ENCODE measurements at regions not wholly inside any gene's neighbourhood (a gene's known extent, or its start where the extent isn't known, plus 50 kb on each side); places are given as distances from the start of the nearest gene placed in this dataset.

DNA sequence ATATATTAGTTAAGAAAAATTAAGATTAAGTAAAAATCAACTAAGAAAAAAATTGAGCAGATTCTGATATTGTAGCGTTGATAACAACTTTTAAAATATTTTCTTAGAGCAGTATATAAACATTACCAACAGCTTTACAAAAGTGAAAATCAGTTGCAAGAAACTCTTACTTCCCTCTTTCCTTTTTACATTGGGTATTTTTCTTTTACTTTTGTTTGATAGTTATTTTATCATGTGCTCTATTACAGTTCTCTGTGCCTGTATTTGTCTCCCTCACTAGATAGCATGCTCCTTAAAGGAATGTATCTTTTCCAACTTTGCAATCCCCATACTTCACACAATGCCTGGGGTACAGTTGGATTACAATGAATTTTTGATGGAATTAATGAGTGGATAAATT lies 87.5 kb upstream of the P3H2 start:
- no peaks in the 10 kb centered on the region for H3K27me3 Mint-ChIP-seq (ENCODE audit: low read depth)
- H3K4me3 Mint-ChIP-seq, result no peak overlapping the region
- no peaks in the 10 kb centered on the region for H3K36me3 Mint-ChIP-seq
- peaks cover 22% of the 10 kb centered on the region for H3K9me3 Mint-ChIP-seq
- TF ChIP-seq, protein P1, sequence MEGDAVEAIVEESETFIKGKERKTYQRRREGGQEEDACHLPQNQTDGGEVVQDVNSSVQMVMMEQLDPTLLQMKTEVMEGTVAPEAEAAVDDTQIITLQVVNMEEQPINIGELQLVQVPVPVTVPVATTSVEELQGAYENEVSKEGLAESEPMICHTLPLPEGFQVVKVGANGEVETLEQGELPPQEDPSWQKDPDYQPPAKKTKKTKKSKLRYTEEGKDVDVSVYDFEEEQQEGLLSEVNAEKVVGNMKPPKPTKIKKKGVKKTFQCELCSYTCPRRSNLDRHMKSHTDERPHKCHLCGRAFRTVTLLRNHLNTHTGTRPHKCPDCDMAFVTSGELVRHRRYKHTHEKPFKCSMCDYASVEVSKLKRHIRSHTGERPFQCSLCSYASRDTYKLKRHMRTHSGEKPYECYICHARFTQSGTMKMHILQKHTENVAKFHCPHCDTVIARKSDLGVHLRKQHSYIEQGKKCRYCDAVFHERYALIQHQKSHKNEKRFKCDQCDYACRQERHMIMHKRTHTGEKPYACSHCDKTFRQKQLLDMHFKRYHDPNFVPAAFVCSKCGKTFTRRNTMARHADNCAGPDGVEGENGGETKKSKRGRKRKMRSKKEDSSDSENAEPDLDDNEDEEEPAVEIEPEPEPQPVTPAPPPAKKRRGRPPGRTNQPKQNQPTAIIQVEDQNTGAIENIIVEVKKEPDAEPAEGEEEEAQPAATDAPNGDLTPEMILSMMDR (IDR thresholded peaks at IDR 0.05; ENCODE audit: unreplicated experiment), result no peak
- DNase-seq (ENCODE audit: low spot score in 2 of 2, unreplicated experiment in 2 of 2), result no peak
- H3K27ac Mint-ChIP-seq, result no peak overlapping the region
- H3K4me1 Mint-ChIP-seq, result no peaks in the 10 kb centered on the region

DNA sequence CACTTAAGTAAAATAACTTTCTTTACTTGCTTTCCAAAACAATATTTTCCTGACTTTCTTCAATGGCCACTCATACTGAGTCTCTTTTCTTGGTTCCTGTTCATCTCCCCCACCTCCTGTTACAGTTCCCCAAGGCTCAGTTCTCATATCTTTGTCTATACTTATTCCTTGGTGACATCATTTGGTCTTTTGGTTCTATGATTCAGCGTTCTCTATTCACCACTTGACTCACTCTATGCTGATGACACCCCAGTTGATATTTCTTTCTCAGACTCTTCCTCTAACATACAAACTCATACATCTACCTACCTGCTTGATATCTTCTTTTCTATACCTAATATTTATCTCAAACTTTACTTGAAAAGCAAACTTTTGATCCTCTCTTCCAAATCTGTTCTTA lies 85.0 kb upstream of the P3H2 start:
- H3K4me1 Mint-ChIP-seq, result peaks cover 1% of the 10 kb centered on the region
- DNase-seq (ENCODE audit: low spot score in 2 of 2, unreplicated experiment in 2 of 2), result no peak
- no peaks in the 10 kb centered on the region for H3K27me3 Mint-ChIP-seq (ENCODE audit: low read depth)
- no peak overlapping the region for H3K27ac Mint-ChIP-seq
- H3K9me3 Mint-ChIP-seq, result peaks cover 4% of the 10 kb centered on the region
- TF ChIP-seq, protein P1 (IDR thresholded peaks at IDR 0.05; ENCODE audit: unreplicated experiment), result no peak
- H3K36me3 Mint-ChIP-seq, result no peaks in the 10 kb centered on the region
- H3K4me3 Mint-ChIP-seq, result no peak overlapping the region

DNA sequence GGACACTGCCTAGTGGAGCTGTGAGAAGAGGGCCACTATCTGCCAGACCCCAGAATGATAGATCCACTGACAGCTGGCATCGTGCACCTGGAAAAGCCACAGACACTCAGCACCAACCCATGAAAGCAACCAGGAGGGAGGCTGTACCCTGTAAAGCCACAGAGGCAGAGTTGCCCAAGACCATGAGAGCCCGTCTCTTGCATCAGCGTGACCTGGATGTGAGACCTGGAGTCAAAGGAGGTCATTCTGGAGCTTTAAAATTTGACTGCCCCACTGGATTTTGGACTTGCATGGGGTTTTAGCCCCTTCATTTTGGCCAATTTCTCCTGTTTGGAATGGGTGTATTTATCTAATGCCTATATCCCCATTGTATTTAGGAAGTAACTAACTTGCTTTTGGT lies 83.5 kb upstream of the P3H2 start:
- DNase-seq (ENCODE audit: low spot score in 2 of 2, unreplicated experiment in 2 of 2), result no peak
- H3K4me1 Mint-ChIP-seq, result peaks cover 1% of the 10 kb centered on the region
- H3K36me3 Mint-ChIP-seq, result no peaks in the 10 kb centered on the region

DNA sequence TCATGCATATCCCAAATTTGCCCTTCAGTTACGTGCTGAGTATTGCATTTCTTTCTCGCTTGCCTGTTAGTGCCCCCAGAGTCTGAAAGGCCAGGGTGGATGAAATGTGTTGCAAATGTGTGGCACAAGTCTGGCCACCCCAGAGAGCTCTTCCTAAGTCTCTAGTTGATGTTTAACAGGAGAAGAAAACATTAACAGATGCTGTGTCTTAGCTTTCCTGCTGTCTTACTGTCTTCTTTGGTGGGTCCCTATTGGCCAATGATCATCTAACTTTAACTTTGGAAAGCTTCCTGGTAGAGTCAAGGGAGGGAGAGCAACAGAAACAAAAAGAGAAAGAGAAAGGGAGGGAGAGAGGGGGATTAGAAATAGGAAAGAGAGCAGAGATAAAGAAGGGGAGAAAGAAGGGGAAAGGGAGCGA lies 76.7 kb upstream of the P3H2 start:
- H3K27me3 Mint-ChIP-seq (ENCODE audit: low read depth), result no peaks in the 10 kb centered on the region
- DNase-seq (ENCODE audit: low spot score in 2 of 2, unreplicated experiment in 2 of 2), result no peak
- no peaks in the 10 kb centered on the region for H3K36me3 Mint-ChIP-seq
- H3K9me3 Mint-ChIP-seq, result no peaks in the 10 kb centered on the region
- H3K4me3 Mint-ChIP-seq, result no peak overlapping the region
- H3K4me1 Mint-ChIP-seq, result peaks cover 10% of the 10 kb centered on the region
- no peak overlapping the region for H3K27ac Mint-ChIP-seq
- TF ChIP-seq, protein P1 (IDR thresholded peaks at IDR 0.05; ENCODE audit: unreplicated experiment), result no peak

More for the DNA sequence above, 83.5 kb upstream of the P3H2 start:
- H3K27me3 Mint-ChIP-seq (ENCODE audit: low read depth), result no peaks in the 10 kb centered on the region
- no peak overlapping the region for H3K27ac Mint-ChIP-seq
- TF ChIP-seq, protein P1 (IDR thresholded peaks at IDR 0.05; ENCODE audit: unreplicated experiment), result no peak
- no peak overlapping the region for H3K4me3 Mint-ChIP-seq
- peaks cover 4% of the 10 kb centered on the region for H3K9me3 Mint-ChIP-seq

GRCh38 chr3:190194506-190194905 lies 73.8 kb upstream of the P3H2 start:
- Mint-ChIP-seq H3K27ac (no peak overlapping the region), H3K36me3 (no peaks in the 10 kb centered on the region), H3K4me3 (no peak overlapping the region), H3K27me3 (ENCODE audit: low read depth) (no peaks in the 10 kb centered on the region), H3K9me3 (no peaks in the 10 kb centered on the region), H3K4me1 (peaks cover 9% of the 10 kb centered on the region)
- TF ChIP-seq, protein P1 (IDR thresholded peaks at IDR 0.05; ENCODE audit: unreplicated experiment), result no peak
- DNase-seq (ENCODE audit: low spot score in 2 of 2, unreplicated experiment in 2 of 2), result no peak

- Mint-ChIP-seq H3K36me3 (no peaks in the 10 kb centered on the region), H3K4me3 (no peak overlapping the region), H3K4me1 (peaks cover 9% of the 10 kb centered on the region), H3K9me3 (no peaks in the 10 kb centered on the region), H3K27me3 (ENCODE audit: low read depth) (no peaks in the 10 kb centered on the region), H3K27ac (no peak overlapping the region)
- TF ChIP-seq, protein P1 (IDR thresholded peaks at IDR 0.05; ENCODE audit: unreplicated experiment), result no peak
- no peak for DNase-seq (ENCODE audit: low spot score in 2 of 2, unreplicated experiment in 2 of 2)
Measured at GRCh38 chr3:190193210-190193609, 72.5 kb upstream of the P3H2 start.

Measured in mesothelial cell of epicardium (in vitro differentiated cells).